NT2/D1 (cell line): ENCODE measurements at regions not wholly inside any gene's neighbourhood (a gene's known extent, or its start where the extent isn't known, plus 50 kb on each side); places are given as distances from the start of the nearest gene placed in this dataset.

ENCODE experiments used
- SUZ12 ChIP-seq: IDR thresholded peaks from 2 replicates; pipeline ENCODE4 v1.6.1; 2011; ENCODE audit not compliant: insufficient read length, insufficient read depth; ENCODE audit errors: extremely low read depth
- YY1 ChIP-seq: IDR thresholded peaks from 2 replicates; pipeline ENCODE4 v1.6.1; 2011; ENCODE audit not compliant: insufficient read length, insufficient read depth
- ZNF274 ChIP-seq: IDR thresholded peaks from 2 replicates; pipeline ENCODE4 v1.6.1; 2011; ENCODE audit warnings: mild to moderate bottlenecking, low read depth, low read length

GRCh38 chr3:8290611-8291010 is 211.0 kb upstream of the LMCD1 start:
- TF ChIP-seq SUZ12 (no peak), ZNF274 (no peak), YY1 (no peak)
